DND-41 (cell line): ENCODE measurements at regions not wholly inside any gene's neighbourhood (a gene's known extent, or its start where the extent isn't known, plus 50 kb on each side); places are given as distances from the start of the nearest gene placed in this dataset.

ENCODE experiments used
- ATAC-seq: fragments of 200-7000 bp; cut with Tn5 transposase; 3 replicates; pipeline ENCODE4 v1.9.1; 2021; ENCODE audit warnings: low read depth; ENCODE audit not compliant: insufficient read depth
- DNase-seq: peaks from one replicate; pipeline ENCODE4 v3.0.0-alpha.2; 2020
- H2AFZ ChIP-seq: 2 replicates; pipeline ENCODE4 v1.6.0; 2012; ENCODE audit warnings: low read depth, low read length
- H3K27ac ChIP-seq: 2 replicates; pipeline ENCODE4 v1.5.1; 2012; ENCODE audit warnings: low read length, inconsistent platforms
- H3K27me3 ChIP-seq: fragments of 200-600 bp; sonication (generic); 2 replicates; pipeline ENCODE4 v1.6.0; 2012; ENCODE audit warnings: low read length, mild to moderate bottlenecking, inconsistent platforms; ENCODE audit not compliant: insufficient read depth, poor library complexity
- H3K36me3 ChIP-seq: 2 replicates; pipeline ENCODE4 v1.5.1; 2012; ENCODE audit warnings: low read length, inconsistent platforms; ENCODE audit not compliant: insufficient read depth
- H3K4me1 ChIP-seq: 2 replicates; pipeline ENCODE4 v1.5.1; 2012; ENCODE audit warnings: mild to moderate bottlenecking, low read length; ENCODE audit not compliant: insufficient read depth
- H3K4me2 ChIP-seq: 2 replicates; pipeline ENCODE4 v1.6.0; 2012; ENCODE audit warnings: mild to moderate bottlenecking, moderate library complexity, low read length, inconsistent platforms; ENCODE audit not compliant: insufficient read depth
- H3K4me3 ChIP-seq, 2 experiments: fragments of 200-600 bp in 1 of 2; shearing (Covaris generic) in 1 of 2; 2 replicates each; pipeline ENCODE4 v1.5.1; 2012 to 2016; ENCODE audit warnings: inconsistent platforms in 2 of 2, low read length in 2 of 2, mild to moderate bottlenecking in 2 of 2, low read depth in 1 of 2, moderate library complexity in 1 of 2
- H3K79me2 ChIP-seq: 2 replicates; pipeline ENCODE4 v1.6.0; 2012; ENCODE audit warnings: low read length, inconsistent platforms; ENCODE audit not compliant: insufficient read depth
- H3K9ac ChIP-seq: 2 replicates; pipeline ENCODE4 v1.6.0; 2012; ENCODE audit warnings: low read depth, mild to moderate bottlenecking, inconsistent platforms, low read length, moderate library complexity
- H3K9me3 ChIP-seq: 2 replicates; pipeline ENCODE4 v1.5.1; 2012; ENCODE audit warnings: low read length, moderate library complexity, mild to moderate bottlenecking, inconsistent platforms; ENCODE audit not compliant: insufficient read depth, severe bottlenecking
- H4K20me1 ChIP-seq: 2 replicates; pipeline ENCODE4 v1.6.0; 2012; ENCODE audit warnings: low read length; ENCODE audit not compliant: insufficient read depth
- CTCF ChIP-seq: IDR thresholded peaks from 2 replicates; pipeline ENCODE4 v1.5.1; 2012; ENCODE audit warnings: borderline replicate concordance, low read length, moderate library complexity, mild to moderate bottlenecking; ENCODE audit not compliant: poor library complexity, severe bottlenecking; ENCODE audit errors: extremely low read depth
- EZH2 ChIP-seq: IDR thresholded peaks from 3 replicates; pipeline ENCODE4 v1.6.1; 2012; ENCODE audit warnings: borderline replicate concordance, low read depth, mild to moderate bottlenecking, moderate library complexity, low read length, inconsistent platforms; ENCODE audit not compliant: severe bottlenecking

GRCh38 chr1:88519156-88519555, 164.9 kb upstream of the PKN2 start:
- no peak for TF ChIP-seq CTCF
- TF ChIP-seq EZH2, result no peak
- no peak for ATAC-seq
- no peaks in the 10 kb centered on the region for H3K27me3 ChIP-seq
- H3K79me2 ChIP-seq, result no peaks in the 10 kb centered on the region
- DNase-seq, result no peak
- no peaks in the 10 kb centered on the region for H3K36me3 ChIP-seq
- H3K27ac ChIP-seq, result no peak overlapping the region
- no peaks in the 10 kb centered on the region for H3K4me1 ChIP-seq
- H3K4me3 ChIP-seq, result no peak overlapping the region
- H2AFZ ChIP-seq, result no peak overlapping the region
- H3K9ac ChIP-seq, result no peak overlapping the region
- no peaks in the 10 kb centered on the region for H3K9me3 ChIP-seq
- no peak overlapping the region for H3K4me2 ChIP-seq
- no peaks in the 10 kb centered on the region for H4K20me1 ChIP-seq

- no peaks in the 10 kb centered on the region for H4K20me1 ChIP-seq
- DNase-seq (no peak), ATAC-seq (no peak)
- H3K27me3 ChIP-seq, result peaks cover 4% of the 10 kb centered on the region
- H3K9ac ChIP-seq, result no peak overlapping the region
- no peaks in the 10 kb centered on the region for H3K9me3 ChIP-seq
- H3K4me3 ChIP-seq, result no peak overlapping the region
- H3K36me3 ChIP-seq, result no peaks in the 10 kb centered on the region
- no peak for TF ChIP-seq EZH2
- no peak for TF ChIP-seq CTCF
- no peak overlapping the region for H2AFZ ChIP-seq
- no peak overlapping the region for H3K4me2 ChIP-seq
- no peaks in the 10 kb centered on the region for H3K79me2 ChIP-seq
- H3K27ac ChIP-seq, result no peak overlapping the region
- H3K4me1 ChIP-seq, result no peaks in the 10 kb centered on the region
These were observed 160.1 kb upstream of the PKN2 start for GRCh38 chr1:88523854-88524528.

- no peak overlapping the region for H3K4me3 ChIP-seq
- no peak overlapping the region for H2AFZ ChIP-seq
- no peaks in the 10 kb centered on the region for H3K4me1 ChIP-seq
- H4K20me1 ChIP-seq, result no peaks in the 10 kb centered on the region
- H3K79me2 ChIP-seq, result no peaks in the 10 kb centered on the region
- peaks cover 9% of the 10 kb centered on the region for H3K27me3 ChIP-seq
- H3K27ac ChIP-seq, result no peak overlapping the region
- DNase-seq (no peak), ATAC-seq (no peak)
- no peak overlapping the region for H3K4me2 ChIP-seq
- no peaks in the 10 kb centered on the region for H3K36me3 ChIP-seq
- H3K9ac ChIP-seq, result no peak overlapping the region
- TF ChIP-seq EZH2, result no peak
- TF ChIP-seq CTCF, result no peak
- H3K9me3 ChIP-seq, result no peaks in the 10 kb centered on the region
These were observed 157.6 kb upstream of the PKN2 start for GRCh38 chr1:88526456-88526855.
